Neural progenitor cell (in vitro differentiated cells): ENCODE measurements at regions not wholly inside any gene's neighbourhood (a gene's known extent, or its start where the extent isn't known, plus 50 kb on each side); places are given as distances from the start of the nearest gene placed in this dataset.

Experiments used
- DNase-seq: peaks from one replicate; pipeline ENCODE4 v3.0.0-alpha.2; 2016; ENCODE audit warnings: low spot score
- H2AFZ ChIP-seq: fragments of 200-600 bp; sonication (generic); replicated peaks from 2 replicates; pipeline ENCODE4 v1.6.1; 2016; ENCODE audit warnings: antibody characterized with exemption
- H3F3A ChIP-seq: fragments of 200-600 bp; sonication (generic); 2 replicates; pipeline ENCODE4 v1.6.1; 2016; ENCODE audit warnings: antibody characterized with exemption, low read depth
- H3K27ac ChIP-seq: fragments of 200-600 bp; sonication (generic); 2 replicates; pipeline ENCODE4 v1.5.1; 2016; ENCODE audit warnings: mild to moderate bottlenecking
- H3K27me3 ChIP-seq: fragments of 200-600 bp; sonication (generic); 2 replicates; pipeline ENCODE4 v1.6.1; 2016; ENCODE audit warnings: mild to moderate bottlenecking, moderate library complexity
- H3K36me3 ChIP-seq: fragments of 200-600 bp; sonication (generic); 2 replicates; pipeline ENCODE4 v1.5.1; 2016
- H3K4me1 ChIP-seq: fragments of 200-600 bp; sonication (generic); 2 replicates; pipeline ENCODE4 v1.6.1; 2016; ENCODE audit warnings: mixed run types
- H3K4me2 ChIP-seq: fragments of 200-600 bp; sonication (generic); 2 replicates; pipeline ENCODE4 v1.6.1; 2016
- H3K4me3 ChIP-seq: fragments of 200-600 bp; sonication (generic); 2 replicates; pipeline ENCODE4 v1.5.1; 2016
- H3K79me2 ChIP-seq: fragments of 200-600 bp; sonication (generic); 2 replicates; pipeline ENCODE4 v1.6.1; 2016; ENCODE audit warnings: low read depth
- H3K9ac ChIP-seq: fragments of 200-600 bp; sonication (generic); 2 replicates; pipeline ENCODE4 v1.6.1; 2016
- H3K9me3 ChIP-seq: fragments of 200-600 bp; sonication (generic); 2 replicates; pipeline ENCODE4 v1.5.1; 2016; ENCODE audit warnings: low read depth
- H4K20me1 ChIP-seq: fragments of 200-600 bp; sonication (generic); 2 replicates; pipeline ENCODE4 v1.6.1; 2016; ENCODE audit warnings: low read depth
- H3K27ac Mint-ChIP-seq: 3 replicates; pipeline ENCODE4 v1.8.0; 2021; ENCODE audit warnings: mixed read lengths
- H3K27me3 Mint-ChIP-seq: 2 replicates; pipeline ENCODE4 v1.8.0; 2022; ENCODE audit warnings: low read depth, mild to moderate bottlenecking, inconsistent platforms, moderate library complexity, mixed read lengths; ENCODE audit not compliant: insufficient read depth
- H3K36me3 Mint-ChIP-seq: 3 replicates; pipeline ENCODE4 v1.8.0; 2021; ENCODE audit warnings: mixed read lengths
- H3K4me1 Mint-ChIP-seq: 3 replicates; pipeline ENCODE4 v1.8.0; 2021; ENCODE audit warnings: mixed read lengths
- H3K4me3 Mint-ChIP-seq: 3 replicates; pipeline ENCODE4 v1.8.0; 2021; ENCODE audit warnings: mild to moderate bottlenecking, moderate library complexity, mixed read lengths
- H3K9me3 Mint-ChIP-seq: 3 replicates; pipeline ENCODE4 v1.8.0; 2020; ENCODE audit warnings: mixed read lengths
- EZH2 ChIP-seq: fragments of 200-600 bp; sonication (generic); IDR thresholded peaks from 2 replicates; pipeline ENCODE4 v1.6.1; 2017; ENCODE audit warnings: antibody characterized with exemption, mild to moderate bottlenecking, moderate library complexity
- EZH2phosphoT487 ChIP-seq: fragments of 200-600 bp; sonication (generic); IDR thresholded peaks from 2 replicates; pipeline ENCODE4 v1.6.1; 2017; ENCODE audit warnings: antibody characterized with exemption
- TF ChIP-seq, protein P1 (sequence below): fragments of 200-600 bp; sonication (generic); IDR thresholded peaks from 2 replicates; pipeline ENCODE4 v1.5.1; 2017; ENCODE audit warnings: antibody characterized with exemption, mild to moderate bottlenecking

DNA sequence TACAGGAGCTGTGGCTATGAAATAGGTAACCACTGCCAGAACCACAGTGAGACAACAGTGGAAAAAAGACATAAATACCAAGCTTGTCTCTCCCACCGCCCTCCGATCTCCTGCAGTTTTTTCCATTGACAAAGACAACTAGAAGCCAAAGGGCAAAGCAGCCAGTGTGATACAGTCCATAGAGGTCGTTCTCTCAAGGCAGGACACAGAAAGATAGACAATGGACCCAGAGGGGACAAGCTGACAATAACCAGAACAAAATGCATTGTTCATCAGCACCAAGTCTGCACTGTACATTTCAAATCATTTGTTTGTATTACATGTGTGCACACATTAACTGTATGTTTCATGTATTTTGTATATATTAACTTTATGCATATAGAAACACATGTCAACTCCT is 233.0 kb upstream of the NOL4 start:
- H3K4me2 ChIP-seq: no peak overlapping the region
- H3K27ac ChIP-seq: no peak overlapping the region
- Mint-ChIP-seq H3K9me3 (peaks cover 2% of the 10 kb centered on the region), H3K4me3 (no peak overlapping the region), H3K27ac (peak overlapping the region; percentile 58), H3K27me3 (peaks cover 2% of the 10 kb centered on the region), H3K4me1 (peaks cover 5% of the 10 kb centered on the region), H3K36me3 (no peaks in the 10 kb centered on the region)
- H4K20me1 ChIP-seq: no peaks in the 10 kb centered on the region
- no peaks in the 10 kb centered on the region for H3K27me3 ChIP-seq
- no peaks in the 10 kb centered on the region for H3K9me3 ChIP-seq
- H3F3A ChIP-seq: no peaks in the 10 kb centered on the region
- H3K4me3 ChIP-seq: no peak overlapping the region
- no peaks in the 10 kb centered on the region for H3K36me3 ChIP-seq
- H3K4me1 ChIP-seq: no peaks in the 10 kb centered on the region
- TF ChIP-seq EZH2phosphoT487 (no peak), EZH2 (no peak)
- TF ChIP-seq, protein P1, sequence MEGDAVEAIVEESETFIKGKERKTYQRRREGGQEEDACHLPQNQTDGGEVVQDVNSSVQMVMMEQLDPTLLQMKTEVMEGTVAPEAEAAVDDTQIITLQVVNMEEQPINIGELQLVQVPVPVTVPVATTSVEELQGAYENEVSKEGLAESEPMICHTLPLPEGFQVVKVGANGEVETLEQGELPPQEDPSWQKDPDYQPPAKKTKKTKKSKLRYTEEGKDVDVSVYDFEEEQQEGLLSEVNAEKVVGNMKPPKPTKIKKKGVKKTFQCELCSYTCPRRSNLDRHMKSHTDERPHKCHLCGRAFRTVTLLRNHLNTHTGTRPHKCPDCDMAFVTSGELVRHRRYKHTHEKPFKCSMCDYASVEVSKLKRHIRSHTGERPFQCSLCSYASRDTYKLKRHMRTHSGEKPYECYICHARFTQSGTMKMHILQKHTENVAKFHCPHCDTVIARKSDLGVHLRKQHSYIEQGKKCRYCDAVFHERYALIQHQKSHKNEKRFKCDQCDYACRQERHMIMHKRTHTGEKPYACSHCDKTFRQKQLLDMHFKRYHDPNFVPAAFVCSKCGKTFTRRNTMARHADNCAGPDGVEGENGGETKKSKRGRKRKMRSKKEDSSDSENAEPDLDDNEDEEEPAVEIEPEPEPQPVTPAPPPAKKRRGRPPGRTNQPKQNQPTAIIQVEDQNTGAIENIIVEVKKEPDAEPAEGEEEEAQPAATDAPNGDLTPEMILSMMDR: no peak
- no peak overlapping the region for H3K9ac ChIP-seq
- peak; percentile 2 for DNase-seq
- no peak overlapping the region for H2AFZ ChIP-seq
- H3K79me2 ChIP-seq: no peaks in the 10 kb centered on the region

DNA sequence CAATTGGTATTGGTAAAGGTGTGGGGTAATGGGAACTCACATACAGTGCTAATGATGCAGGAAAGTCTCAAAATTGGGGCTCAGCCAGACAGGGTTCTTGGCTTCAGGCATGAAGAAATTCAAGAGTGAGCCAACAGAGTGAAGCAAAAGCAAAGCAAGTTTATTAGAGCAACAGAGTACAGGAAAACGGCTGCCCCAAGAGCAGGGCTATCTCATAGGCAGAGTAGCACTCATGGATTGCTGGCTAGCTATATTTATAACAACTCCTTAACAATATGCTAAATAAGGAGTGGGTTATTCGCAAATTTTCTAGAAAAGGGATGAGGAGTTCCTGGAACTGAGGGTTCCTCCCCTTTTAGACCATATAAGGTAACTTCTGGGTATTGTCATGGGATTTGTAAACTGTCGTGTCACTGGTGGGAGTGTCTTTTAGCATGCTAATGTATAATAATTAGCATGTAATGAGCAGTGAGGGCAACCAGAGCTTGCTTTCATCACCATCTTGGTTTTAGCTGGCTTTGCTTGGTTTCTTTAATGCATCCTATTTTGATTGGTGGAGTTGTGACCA is 233.8 kb upstream of the NOL4 start:
- TF ChIP-seq, protein P1: no peak
- TF ChIP-seq EZH2: no peak
- TF ChIP-seq EZH2phosphoT487: no peak
- Mint-ChIP-seq H3K36me3 (no peaks in the 10 kb centered on the region), H3K9me3 (peaks cover 2% of the 10 kb centered on the region), H3K4me1 (peaks cover 5% of the 10 kb centered on the region), H3K27ac (no peak overlapping the region), H3K27me3 (peaks cover 2% of the 10 kb centered on the region), H3K4me3 (no peak overlapping the region)
- no peaks in the 10 kb centered on the region for H3K9me3 ChIP-seq
- H3K4me1 ChIP-seq: no peaks in the 10 kb centered on the region
- no peak overlapping the region for H3K9ac ChIP-seq
- H3F3A ChIP-seq: no peaks in the 10 kb centered on the region
- no peaks in the 10 kb centered on the region for H3K27me3 ChIP-seq
- no peaks in the 10 kb centered on the region for H4K20me1 ChIP-seq
- H3K36me3 ChIP-seq: no peaks in the 10 kb centered on the region
- H3K4me2 ChIP-seq: no peak overlapping the region
- no peaks in the 10 kb centered on the region for H3K79me2 ChIP-seq
- H3K27ac ChIP-seq: no peak overlapping the region
- DNase-seq: no peak
- no peak overlapping the region for H2AFZ ChIP-seq
- H3K4me3 ChIP-seq: no peak overlapping the region

DNA sequence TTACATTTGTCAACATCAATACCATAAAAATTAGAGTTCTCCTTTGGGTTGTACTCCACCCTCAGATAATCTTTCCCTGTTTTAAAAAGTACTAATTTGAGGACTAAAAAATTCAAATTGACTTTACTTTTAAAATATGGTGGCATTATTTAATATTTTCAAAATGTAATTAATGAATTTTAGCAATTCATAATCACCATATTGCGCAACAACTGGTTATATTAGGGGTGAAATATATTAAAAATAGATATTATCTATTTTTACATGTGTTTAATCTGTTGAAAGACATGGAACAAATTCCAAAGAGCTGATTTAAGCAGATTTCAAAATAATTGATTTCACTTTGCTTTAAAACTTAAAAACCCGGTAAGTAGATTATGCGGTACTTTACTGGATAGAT is 236.6 kb upstream of the NOL4 start:
- no peak for DNase-seq
- TF ChIP-seq, protein P1: no peak
- TF ChIP-seq EZH2 (no peak), EZH2phosphoT487 (no peak)
- no peaks in the 10 kb centered on the region for H3K9me3 ChIP-seq
- Mint-ChIP-seq H3K4me3 (no peak overlapping the region), H3K4me1 (peaks cover 5% of the 10 kb centered on the region), H3K27me3 (peaks cover 6% of the 10 kb centered on the region), H3K27ac (no peak overlapping the region), H3K9me3 (peaks cover 2% of the 10 kb centered on the region), H3K36me3 (no peaks in the 10 kb centered on the region)
- no peaks in the 10 kb centered on the region for H3F3A ChIP-seq
- H4K20me1 ChIP-seq: no peaks in the 10 kb centered on the region
- no peaks in the 10 kb centered on the region for H3K27me3 ChIP-seq
- no peak overlapping the region for H3K4me2 ChIP-seq
- H3K4me3 ChIP-seq: no peak overlapping the region
- no peaks in the 10 kb centered on the region for H3K4me1 ChIP-seq
- H3K79me2 ChIP-seq: no peaks in the 10 kb centered on the region
- no peak overlapping the region for H2AFZ ChIP-seq
- no peak overlapping the region for H3K9ac ChIP-seq
- no peak overlapping the region for H3K27ac ChIP-seq
- H3K36me3 ChIP-seq: no peaks in the 10 kb centered on the region
